ENCODE measurements at regions not wholly inside any gene's neighbourhood (a gene's known extent, or its start where the extent isn't known, plus 50 kb on each side); places are given as distances from the start of the nearest gene placed in this dataset.

GRCh38 chr5:67908126-67908765 lies 307.3 kb upstream of the PIK3R1 start:
- intact Hi-C loops (cut with micrococcal nuclease) = no loop called here
- Histone ChIP-seq H3K4me2 (replicated peaks; ENCODE audit: low read depth, low read length, poor library complexity, severe bottlenecking) (no peak overlapping the region), H3K27me3 (replicated peaks in 1 of 4; ENCODE audit: control extremely low read depth in 1 of 4, control insufficient read depth in 3 of 4, insufficient read depth in 4 of 4, low read length in 3 of 4) (peaks cover 0 to 4% (median 0%) of the 10 kb centered on the region in 4 experiments), H4K20me1 (ENCODE audit: control insufficient read depth, insufficient read depth, low read length, poor library complexity, severe bottlenecking) (no peaks in the 10 kb centered on the region), H3K79me2 (ENCODE audit: control insufficient read depth, insufficient read depth, low read length) (no peaks in the 10 kb centered on the region), H2AFZ (ENCODE audit: insufficient read depth, low read depth, low read length, poor library complexity, severe bottlenecking) (no peak overlapping the region), H3K36me3 (replicated peaks in 1 of 2; ENCODE audit: control extremely low read depth in 1 of 2, control insufficient read depth in 1 of 2, extremely low read depth in 1 of 2, insufficient read depth in 2 of 2, low read length in 1 of 2) (no peaks in the 10 kb centered on the region), H3K4me1 (ENCODE audit: control insufficient read depth in 2 of 2, insufficient read depth in 2 of 2, low read length in 2 of 2) (no peaks in the 10 kb centered on the region), H3K9me3 (ENCODE audit: control extremely low read depth in 1 of 3, control insufficient read depth in 2 of 3, insufficient read depth in 1 of 3, low read length in 2 of 3) (no peaks in the 10 kb centered on the region), H3K9ac (ENCODE audit: low read length) (no peak overlapping the region), H3K4me3 (ENCODE audit: control extremely low read depth in 1 of 5, extremely low read depth in 1 of 5, insufficient read depth in 1 of 5, low read depth in 2 of 5, low read length in 4 of 5) (no peak overlapping the region), H3K27ac (ENCODE audit: low read length in 2 of 2) (no peak overlapping the region)
- H3K4me3 Mint-ChIP-seq = no peak overlapping the region
- ATAC-seq (ENCODE audit: low read depth) (no peak), DNase-seq (no peak)
- CTCF ChIA-PET = no interaction called here
- no peak for TF ChIP-seq CTCF (IDR thresholded peaks at IDR 0.05)
- TF ChIP-seq EZH2 (IDR thresholded peaks at IDR 0.05; ENCODE audit: borderline replicate concordance, insufficient read depth, low read depth, low read length, poor library complexity, severe bottlenecking) = no peak
- H3K27me3 Mint-ChIP-seq = no peaks in the 10 kb centered on the region
- no peak overlapping the region for H3K27ac Mint-ChIP-seq
- 97% methylated on average over 3 of the region's 6 CpGs for WGBS (ENCODE audit: insufficient coverage)
- H3K9me3 Mint-ChIP-seq (ENCODE audit: insufficient read depth) = no peaks in the 10 kb centered on the region
- POLR2A ChIA-PET = no interaction called here
- no peaks in the 10 kb centered on the region for H3K4me1 Mint-ChIP-seq

- Histone ChIP-seq H3K4me2 (replicated peaks; ENCODE audit: low read depth, low read length, poor library complexity, severe bottlenecking) (no peak overlapping the region), H3K27ac (ENCODE audit: low read length in 2 of 2) (no peak overlapping the region), H3K79me2 (ENCODE audit: control insufficient read depth, insufficient read depth, low read length) (no peaks in the 10 kb centered on the region), H3K4me1 (ENCODE audit: control insufficient read depth in 2 of 2, insufficient read depth in 2 of 2, low read length in 2 of 2) (no peaks in the 10 kb centered on the region), H3K27me3 (replicated peaks in 1 of 4; ENCODE audit: control extremely low read depth in 1 of 4, control insufficient read depth in 3 of 4, insufficient read depth in 4 of 4, low read length in 3 of 4) (no peaks in the 10 kb centered on the region), H3K36me3 (replicated peaks in 1 of 2; ENCODE audit: control extremely low read depth in 1 of 2, control insufficient read depth in 1 of 2, extremely low read depth in 1 of 2, insufficient read depth in 2 of 2, low read length in 1 of 2) (no peaks in the 10 kb centered on the region), H3K9me3 (ENCODE audit: control extremely low read depth in 1 of 3, control insufficient read depth in 2 of 3, insufficient read depth in 1 of 3, low read length in 2 of 3) (no peaks in the 10 kb centered on the region), H2AFZ (ENCODE audit: insufficient read depth, low read depth, low read length, poor library complexity, severe bottlenecking) (no peak overlapping the region), H3K4me3 (ENCODE audit: control extremely low read depth in 1 of 5, extremely low read depth in 1 of 5, insufficient read depth in 1 of 5, low read depth in 2 of 5, low read length in 4 of 5) (no peak overlapping the region), H3K9ac (ENCODE audit: low read length) (no peak overlapping the region), H4K20me1 (ENCODE audit: control insufficient read depth, insufficient read depth, low read length, poor library complexity, severe bottlenecking) (no peaks in the 10 kb centered on the region)
- ATAC-seq (ENCODE audit: low read depth) (no peak), DNase-seq (no peak)
- peaks cover 3% of the 10 kb centered on the region for H3K27me3 Mint-ChIP-seq
- H3K4me3 Mint-ChIP-seq = no peak overlapping the region
- TF ChIP-seq EZH2 (IDR thresholded peaks at IDR 0.05; ENCODE audit: borderline replicate concordance, insufficient read depth, low read depth, low read length, poor library complexity, severe bottlenecking) (no peak), CTCF (IDR thresholded peaks at IDR 0.05) (no peak)
- POLR2A ChIA-PET = no interaction called here
- no peak overlapping the region for H3K27ac Mint-ChIP-seq
- intact Hi-C loops (cut with micrococcal nuclease) = no loop called here
- WGBS (ENCODE audit: insufficient coverage) = no CpG with 5 or more reads among the region's 2 CpGs
- no peaks in the 10 kb centered on the region for H3K4me1 Mint-ChIP-seq
- CTCF ChIA-PET = no interaction called here
- H3K9me3 Mint-ChIP-seq (ENCODE audit: insufficient read depth) = no peaks in the 10 kb centered on the region
These were observed 311.2 kb upstream of the PIK3R1 start for GRCh38 chr5:67904366-67904765.

Measured in B cell (primary cell).